HFFc6 (cell line): ENCODE measurements at regions not wholly inside any gene's neighbourhood (a gene's known extent, or its start where the extent isn't known, plus 50 kb on each side); places are given as distances from the start of the nearest gene placed in this dataset.

Source experiments
- DNase-seq: peaks from one replicate; pipeline ENCODE4 v3.0.0-alpha.2; 2018
- H3K27ac Mint-ChIP-seq: 2 replicates; pipeline ENCODE4 v1.8.0; 2020; ENCODE audit warnings: mild to moderate bottlenecking, mixed read lengths
- H3K27me3 Mint-ChIP-seq: 2 replicates; pipeline ENCODE4 v1.8.0; 2021; ENCODE audit warnings: mild to moderate bottlenecking, moderate library complexity, mixed read lengths; ENCODE audit not compliant: insufficient read depth
- H3K36me3 Mint-ChIP-seq: 2 replicates; pipeline ENCODE4 v1.8.0; 2021; ENCODE audit warnings: low read depth, mixed read lengths
- H3K4me1 Mint-ChIP-seq: 2 replicates; pipeline ENCODE4 v1.8.0; 2020; ENCODE audit warnings: low read depth, mixed read lengths
- H3K4me3 Mint-ChIP-seq: 2 replicates; pipeline ENCODE4 v1.8.0; 2020; ENCODE audit warnings: mild to moderate bottlenecking, moderate library complexity, mixed read lengths
- H3K9me3 Mint-ChIP-seq: 2 replicates; pipeline ENCODE4 v1.8.0; 2020; ENCODE audit warnings: mild to moderate bottlenecking, mixed read lengths
- CTCF ChIP-seq: fragments of 200-600 bp; sonication (generic); IDR thresholded peaks from 2 replicates; pipeline ENCODE4 v1.5.0; 2021; ENCODE audit warnings: antibody characterized with exemption, mild to moderate bottlenecking

GRCh38 chr4:80140194-80140593 is 57.1 kb upstream of the PRDM8 start:
- Mint-ChIP-seq H3K36me3 (no peaks in the 10 kb centered on the region), H3K27me3 (no peaks in the 10 kb centered on the region)
- no peak for DNase-seq

DNA sequence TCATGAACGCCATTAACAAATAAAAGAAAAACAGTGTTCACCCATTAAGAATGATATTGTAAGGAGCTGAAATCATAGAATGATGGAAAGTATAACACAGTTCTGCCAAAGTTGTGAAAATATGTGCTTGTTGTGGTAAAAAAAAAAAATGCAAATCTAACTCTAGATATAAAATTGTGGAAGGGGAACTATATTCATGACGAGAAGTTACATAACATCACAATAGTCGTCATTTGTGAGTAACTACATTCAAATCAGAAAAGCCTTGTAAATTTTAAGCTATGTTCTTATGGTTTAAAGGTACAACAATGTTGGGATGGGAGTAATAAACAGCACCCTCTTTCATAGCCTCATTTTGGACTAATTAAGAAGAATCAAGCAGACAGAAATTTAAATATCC is 57.6 kb upstream of the PRDM8 start:
- Mint-ChIP-seq H3K27me3 (no peaks in the 10 kb centered on the region), H3K4me1 (peaks cover 59% of the 10 kb centered on the region), H3K27ac (no peak overlapping the region), H3K36me3 (no peaks in the 10 kb centered on the region), H3K9me3 (no peaks in the 10 kb centered on the region), H3K4me3 (no peak overlapping the region)
- TF ChIP-seq CTCF = no peak
- DNase-seq = no peak

More at GRCh38 chr4:80140194-80140593, 57.1 kb upstream of the PRDM8 start:
- Mint-ChIP-seq H3K27ac (no peak overlapping the region), H3K4me1 (peaks cover 54% of the 10 kb centered on the region), H3K4me3 (no peak overlapping the region), H3K9me3 (no peaks in the 10 kb centered on the region)
- no peak for TF ChIP-seq CTCF

DNA sequence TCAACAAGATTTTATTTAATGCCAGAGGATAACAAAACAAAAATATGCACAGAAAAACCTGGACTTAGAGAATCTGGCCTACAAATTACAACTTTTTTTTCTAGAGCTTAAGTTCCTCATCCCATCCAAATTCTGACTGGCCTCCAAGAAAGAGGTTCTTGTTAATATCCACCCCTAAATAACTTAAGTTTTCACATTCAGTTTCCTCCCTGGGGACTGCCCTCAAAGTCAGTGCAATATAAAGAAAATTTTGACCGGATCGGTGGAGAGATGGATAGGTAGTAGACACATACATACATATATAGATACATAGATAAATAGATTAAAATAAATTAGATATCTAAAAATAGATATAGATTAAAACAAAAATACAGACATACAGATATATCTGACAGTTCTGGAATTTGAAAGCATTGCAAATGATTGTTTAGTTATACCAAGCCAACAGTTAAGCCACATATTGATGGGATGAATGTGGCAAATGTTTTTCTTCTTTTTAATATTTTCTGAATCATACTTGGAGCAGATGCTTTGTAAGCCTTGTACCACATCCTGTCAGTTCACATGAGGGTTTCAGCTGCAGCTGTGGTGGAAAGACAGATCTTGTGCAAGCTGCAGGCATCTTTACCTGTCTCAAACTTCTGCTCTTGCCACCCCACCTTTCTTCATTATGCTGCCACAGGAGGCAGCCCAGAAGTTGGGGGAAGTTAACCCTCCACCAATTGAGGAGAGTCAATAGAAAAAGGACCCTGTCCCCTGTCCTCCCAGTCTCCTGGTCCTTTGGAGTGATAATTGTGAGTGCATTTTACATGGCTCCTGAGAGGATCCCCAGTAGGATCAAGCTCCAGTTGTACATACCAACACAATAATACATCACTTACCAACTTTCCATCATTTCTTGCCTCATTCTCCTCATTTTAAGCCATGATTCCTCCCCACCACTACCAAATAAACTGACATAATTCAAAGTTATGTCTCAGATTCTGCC is 58.5 kb upstream of the PRDM8 start:
- no peaks in the 10 kb centered on the region for H3K9me3 Mint-ChIP-seq
- H3K4me3 Mint-ChIP-seq = no peak overlapping the region
- H3K4me1 Mint-ChIP-seq = peaks cover 61% of the 10 kb centered on the region
- H3K36me3 Mint-ChIP-seq = no peaks in the 10 kb centered on the region
- TF ChIP-seq CTCF = no peak
- DNase-seq = peak; percentile 37
- peak overlapping the region; percentile 22; the same call in 1 of the 2 replicates for H3K27ac Mint-ChIP-seq
- H3K27me3 Mint-ChIP-seq = no peaks in the 10 kb centered on the region

DNA sequence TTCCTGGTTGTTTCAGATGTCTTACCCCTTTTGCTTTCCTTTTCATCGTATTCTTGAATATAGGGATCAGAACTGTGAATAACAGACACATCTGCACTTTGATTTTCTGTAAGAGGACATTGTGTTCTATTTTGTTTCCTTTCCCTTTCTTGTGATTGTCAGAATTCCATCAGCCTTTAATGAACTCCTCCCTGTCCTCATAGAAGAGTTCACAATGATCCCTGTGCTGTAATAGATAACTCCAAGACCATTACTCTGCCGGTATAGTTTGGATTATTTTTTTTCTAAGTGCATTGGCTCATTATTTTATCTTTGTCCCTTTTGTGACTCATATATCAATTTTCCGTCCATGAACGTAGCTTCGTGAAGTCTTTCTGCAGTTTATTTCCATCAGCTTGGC is 59.7 kb upstream of the PRDM8 start:
- Mint-ChIP-seq H3K27me3 (no peaks in the 10 kb centered on the region), H3K27ac (no peak overlapping the region), H3K9me3 (no peaks in the 10 kb centered on the region), H3K4me1 (peaks cover 55% of the 10 kb centered on the region), H3K4me3 (no peak overlapping the region), H3K36me3 (no peaks in the 10 kb centered on the region)
- TF ChIP-seq CTCF = no peak
- no peak for DNase-seq

DNA sequence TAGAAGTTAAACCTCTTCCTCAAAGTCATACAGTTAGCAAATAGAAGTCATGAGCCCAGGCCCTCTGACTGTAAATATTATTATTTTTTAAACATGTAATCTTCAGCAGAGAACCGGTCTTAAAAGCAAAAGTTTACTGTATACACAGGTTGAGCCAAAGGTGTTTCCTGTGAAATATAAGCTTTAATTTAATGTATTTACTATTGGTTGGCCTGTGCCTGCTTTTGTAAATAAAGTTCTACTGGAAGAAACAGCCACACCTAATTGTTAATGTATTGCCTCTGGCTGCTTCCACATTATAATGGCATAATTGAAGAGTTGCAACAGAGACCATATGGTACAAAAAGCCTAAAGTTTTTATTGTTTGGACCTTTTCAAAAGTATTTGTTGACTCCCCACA is 61.0 kb upstream of the PRDM8 start:
- Mint-ChIP-seq H3K27me3 (no peaks in the 10 kb centered on the region), H3K4me3 (no peak overlapping the region), H3K4me1 (peaks cover 41% of the 10 kb centered on the region), H3K27ac (no peak overlapping the region), H3K9me3 (no peaks in the 10 kb centered on the region), H3K36me3 (no peaks in the 10 kb centered on the region)
- DNase-seq = no peak
- TF ChIP-seq CTCF = no peak
